HG03457 (cell line): ENCODE measurements at regions not wholly inside any gene's neighbourhood (a gene's known extent, or its start where the extent isn't known, plus 50 kb on each side); places are given as distances from the start of the nearest gene placed in this dataset.

Source experiments
- ATAC-seq: cut with Tn5 transposase; IDR thresholded peaks from one replicate; pipeline ENCODE4 v1.9.1; 2021; ENCODE audit warnings: moderate number of reproducible peaks; ENCODE audit not compliant: unreplicated experiment

- ATAC-seq: no peak
These were observed 374.7 kb upstream of the ERCC4 start for GRCh38 chr16:13545271-13545670.

- ATAC-seq: no peak
These were observed 369.7 kb upstream of the ERCC4 start for GRCh38 chr16:13550254-13550653.

GRCh38 chr16:13552062-13552959 is 367.6 kb upstream of the ERCC4 start:
- ATAC-seq: no peak

GRCh38 chr16:13552960-13553257 is 367.0 kb upstream of the ERCC4 start:
- no peak for ATAC-seq

- no peak for ATAC-seq
These were observed 366.4 kb upstream of the ERCC4 start for GRCh38 chr16:13553453-13553985.

- ATAC-seq: no peak
These were observed 365.9 kb upstream of the ERCC4 start for GRCh38 chr16:13554005-13554404.

GRCh38 chr16:13554643-13555042 is 365.3 kb upstream of the ERCC4 start:
- no peak for ATAC-seq

GRCh38 chr16:13557418-13557817 is 362.5 kb upstream of the ERCC4 start:
- ATAC-seq: no peak

GRCh38 chr16:13558752-13559151 is 361.2 kb upstream of the ERCC4 start:
- no peak for ATAC-seq

GRCh38 chr16:13559624-13560023 is 360.3 kb upstream of the ERCC4 start:
- no peak for ATAC-seq

GRCh38 chr16:13560151-13560550 is 359.8 kb upstream of the ERCC4 start:
- no peak for ATAC-seq

GRCh38 chr16:13561291-13562070 is 358.5 kb upstream of the ERCC4 start:
- ATAC-seq: no peak

GRCh38 chr16:13568803-13569202 is 351.2 kb upstream of the ERCC4 start:
- no peak for ATAC-seq

GRCh38 chr16:13569986-13570385 is 350.0 kb upstream of the ERCC4 start:
- no peak for ATAC-seq

- no peak for ATAC-seq
These were observed 348.9 kb upstream of the ERCC4 start for GRCh38 chr16:13571036-13571435.

- ATAC-seq: no peak
These were observed 346.1 kb upstream of the ERCC4 start for GRCh38 chr16:13573903-13574302.

GRCh38 chr16:13586051-13586450 is 333.9 kb upstream of the ERCC4 start:
- ATAC-seq: no peak

- no peak for ATAC-seq
These were observed 332.8 kb upstream of the ERCC4 start for GRCh38 chr16:13587181-13587580.

- no peak for ATAC-seq
These were observed 325.1 kb upstream of the ERCC4 start for GRCh38 chr16:13594823-13595222.

- ATAC-seq: no peak
These were observed 313.1 kb upstream of the ERCC4 start for GRCh38 chr16:13606804-13607203.

GRCh38 chr16:13607289-13607688 is 312.7 kb upstream of the ERCC4 start:
- no peak for ATAC-seq

GRCh38 chr16:13611596-13611995 is 308.4 kb upstream of the ERCC4 start:
- no peak for ATAC-seq
